Astrocyte (in vitro differentiated cells and primary cell): ENCODE measurements at regions not wholly inside any gene's neighbourhood (a gene's known extent, or its start where the extent isn't known, plus 50 kb on each side); places are given as distances from the start of the nearest gene placed in this dataset.

Experiments used
- DNase-seq: peaks from one replicate; pipeline ENCODE4 v3.0.0-alpha.2; 2010; ENCODE audit warnings: low read depth
- FAIRE-seq: peaks from 2 replicates; lab custom pipeline; 2011; peaks lifted over from hg19 to GRCh38; lab: Jason Lieb, UNC
- H2AFZ ChIP-seq: 2 replicates; pipeline ENCODE4 v1.6.0; 2012; ENCODE audit warnings: low read depth, low read length, inconsistent platforms
- H3K27ac ChIP-seq: 2 replicates; pipeline ENCODE4 v1.5.1; 2011; ENCODE audit warnings: low read depth, low read length, inconsistent platforms
- H3K27me3 ChIP-seq: 2 replicates; pipeline ENCODE4 v1.6.0; 2011; ENCODE audit warnings: low read length, inconsistent platforms; ENCODE audit not compliant: insufficient read depth
- H3K36me3 ChIP-seq: 2 replicates; pipeline ENCODE4 v1.5.1; 2011; ENCODE audit warnings: low read length, inconsistent platforms; ENCODE audit not compliant: insufficient read depth
- H3K4me1 ChIP-seq: 2 replicates; pipeline ENCODE4 v1.5.1; 2011; ENCODE audit warnings: low read length, inconsistent platforms; ENCODE audit not compliant: insufficient read depth
- H3K4me2 ChIP-seq: 2 replicates; pipeline ENCODE4 v1.6.0; 2012; ENCODE audit warnings: low read length, inconsistent platforms
- H3K4me3 ChIP-seq: 2 replicates; pipeline ENCODE4 v1.5.1; 2011; ENCODE audit warnings: low read depth, mild to moderate bottlenecking, low read length, inconsistent platforms; ENCODE audit not compliant: insufficient read depth
- H3K79me2 ChIP-seq: 2 replicates; pipeline ENCODE4 v1.6.0; 2012; ENCODE audit warnings: mild to moderate bottlenecking, low read length, inconsistent platforms; ENCODE audit not compliant: insufficient read depth
- H3K9ac ChIP-seq: 2 replicates; pipeline ENCODE4 v1.6.0; 2012; ENCODE audit warnings: mild to moderate bottlenecking, low read length, inconsistent platforms
- H3K9me3 ChIP-seq: 2 replicates; pipeline ENCODE4 v1.5.1; 2012; ENCODE audit warnings: low read depth, mild to moderate bottlenecking, low read length, inconsistent platforms; ENCODE audit not compliant: insufficient read depth
- H4K20me1 ChIP-seq: 2 replicates; pipeline ENCODE4 v1.6.0; 2012; ENCODE audit warnings: low read length, inconsistent platforms; ENCODE audit not compliant: insufficient read depth
- H3K27ac Mint-ChIP-seq: one replicate; pipeline ENCODE4 v1.8.0; 2021; ENCODE audit warnings: mild to moderate bottlenecking, mixed read lengths; ENCODE audit not compliant: unreplicated experiment
- H3K27me3 Mint-ChIP-seq: one replicate; pipeline ENCODE4 v1.8.0; 2021; ENCODE audit warnings: low read depth, mixed read lengths; ENCODE audit not compliant: unreplicated experiment
- H3K36me3 Mint-ChIP-seq: one replicate; pipeline ENCODE4 v1.8.0; 2021; ENCODE audit warnings: low read depth, mixed read lengths; ENCODE audit not compliant: unreplicated experiment
- H3K4me1 Mint-ChIP-seq: one replicate; pipeline ENCODE4 v1.8.0; 2021; ENCODE audit warnings: low read depth, mixed read lengths; ENCODE audit not compliant: unreplicated experiment
- H3K4me3 Mint-ChIP-seq: one replicate; pipeline ENCODE4 v1.8.0; 2021; ENCODE audit warnings: mild to moderate bottlenecking, moderate library complexity, mixed read lengths; ENCODE audit not compliant: unreplicated experiment
- H3K9me3 Mint-ChIP-seq: one replicate; pipeline ENCODE4 v1.8.0; 2021; ENCODE audit warnings: mild to moderate bottlenecking, mixed read lengths; ENCODE audit not compliant: unreplicated experiment
- EZH2 ChIP-seq: IDR thresholded peaks from 2 replicates; pipeline ENCODE4 v1.6.1; 2012; ENCODE audit warnings: mild to moderate bottlenecking, low read length, inconsistent platforms; ENCODE audit not compliant: insufficient read depth
- TF ChIP-seq, protein P1 (sequence below): IDR thresholded peaks from 2 replicates; pipeline ENCODE4 v1.5.1; 2011; ENCODE audit warnings: low read depth, mild to moderate bottlenecking, inconsistent platforms, low read length, moderate library complexity; ENCODE audit not compliant: insufficient read depth

DNA sequence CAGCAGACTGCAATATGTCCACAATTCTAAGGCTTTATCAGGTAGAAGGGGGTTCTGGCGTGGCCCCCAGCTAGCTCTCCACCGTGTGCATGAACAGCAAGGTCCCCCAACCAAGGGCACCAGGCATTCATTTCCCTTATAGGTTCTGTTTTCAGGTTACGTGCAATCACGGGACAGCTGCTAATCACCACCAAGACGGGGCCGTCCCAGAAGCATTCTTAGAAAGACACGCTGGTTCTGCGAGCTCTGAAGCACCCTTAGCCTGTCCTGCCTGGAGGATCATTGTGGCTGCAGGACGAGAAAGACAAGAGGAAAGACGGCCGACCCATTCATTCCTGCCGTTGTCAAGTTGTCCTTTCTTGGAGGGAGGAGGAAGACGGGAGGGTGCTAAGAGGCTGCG is 302.9 kb downstream of the SOX9 start:
- Histone ChIP-seq H3K4me3 (peak overlapping the region; percentile 0), H3K36me3 (peaks cover 4% of the 10 kb centered on the region), H3K4me2 (peak overlapping the region; percentile 75), H4K20me1 (peaks cover under 1% of the 10 kb centered on the region), H3K9me3 (no peaks in the 10 kb centered on the region), H3K4me1 (peaks cover 42% of the 10 kb centered on the region), H3K27me3 (no peaks in the 10 kb centered on the region), H3K9ac (peak overlapping the region; percentile 76), H3K27ac (peak overlapping the region; percentile 94), H2AFZ (no peak overlapping the region), H3K79me2 (peaks cover 41% of the 10 kb centered on the region)
- TF ChIP-seq, protein P1, sequence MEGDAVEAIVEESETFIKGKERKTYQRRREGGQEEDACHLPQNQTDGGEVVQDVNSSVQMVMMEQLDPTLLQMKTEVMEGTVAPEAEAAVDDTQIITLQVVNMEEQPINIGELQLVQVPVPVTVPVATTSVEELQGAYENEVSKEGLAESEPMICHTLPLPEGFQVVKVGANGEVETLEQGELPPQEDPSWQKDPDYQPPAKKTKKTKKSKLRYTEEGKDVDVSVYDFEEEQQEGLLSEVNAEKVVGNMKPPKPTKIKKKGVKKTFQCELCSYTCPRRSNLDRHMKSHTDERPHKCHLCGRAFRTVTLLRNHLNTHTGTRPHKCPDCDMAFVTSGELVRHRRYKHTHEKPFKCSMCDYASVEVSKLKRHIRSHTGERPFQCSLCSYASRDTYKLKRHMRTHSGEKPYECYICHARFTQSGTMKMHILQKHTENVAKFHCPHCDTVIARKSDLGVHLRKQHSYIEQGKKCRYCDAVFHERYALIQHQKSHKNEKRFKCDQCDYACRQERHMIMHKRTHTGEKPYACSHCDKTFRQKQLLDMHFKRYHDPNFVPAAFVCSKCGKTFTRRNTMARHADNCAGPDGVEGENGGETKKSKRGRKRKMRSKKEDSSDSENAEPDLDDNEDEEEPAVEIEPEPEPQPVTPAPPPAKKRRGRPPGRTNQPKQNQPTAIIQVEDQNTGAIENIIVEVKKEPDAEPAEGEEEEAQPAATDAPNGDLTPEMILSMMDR: no peak
- no peak for TF ChIP-seq EZH2
- Mint-ChIP-seq H3K27ac (no peak overlapping the region), H3K4me3 (no peak overlapping the region), H3K27me3 (no peaks in the 10 kb centered on the region), H3K9me3 (peaks cover 2% of the 10 kb centered on the region), H3K4me1 (peaks cover 58% of the 10 kb centered on the region), H3K36me3 (peaks cover 7% of the 10 kb centered on the region)
- FAIRE-seq (no peak), DNase-seq (no peak)

GRCh38 chr17:72424505-72425117 is 303.8 kb downstream of the SOX9 start:
- FAIRE-seq (no peak), DNase-seq (no peak)
- Mint-ChIP-seq H3K4me3 (peak overlapping the region; percentile 77), H3K4me1 (peaks cover 66% of the 10 kb centered on the region), H3K27ac (no peak overlapping the region), H3K9me3 (no peaks in the 10 kb centered on the region), H3K36me3 (peaks cover 4% of the 10 kb centered on the region), H3K27me3 (no peaks in the 10 kb centered on the region)
- H3K4me2 ChIP-seq: no peak overlapping the region
- H3K79me2 ChIP-seq: peaks cover 40% of the 10 kb centered on the region
- H3K27me3 ChIP-seq: no peaks in the 10 kb centered on the region
- no peaks in the 10 kb centered on the region for H3K9me3 ChIP-seq
- H3K36me3 ChIP-seq: no peaks in the 10 kb centered on the region
- no peak overlapping the region for H3K4me3 ChIP-seq
- no peak overlapping the region for H3K27ac ChIP-seq
- peaks cover 40% of the 10 kb centered on the region for H3K4me1 ChIP-seq
- H4K20me1 ChIP-seq: peaks cover 10% of the 10 kb centered on the region
- H2AFZ ChIP-seq: no peak overlapping the region
- TF ChIP-seq, protein P1: no peak
- no peak for TF ChIP-seq EZH2
- H3K9ac ChIP-seq: no peak overlapping the region

- TF ChIP-seq, protein P1: no peak
- no peak for TF ChIP-seq EZH2
- DNase-seq: no peak
- Histone ChIP-seq H3K79me2 (peaks cover 46% of the 10 kb centered on the region), H3K9ac (no peak overlapping the region), H3K4me1 (peaks cover 33% of the 10 kb centered on the region), H3K9me3 (no peaks in the 10 kb centered on the region), H3K27me3 (no peaks in the 10 kb centered on the region), H4K20me1 (peaks cover 16% of the 10 kb centered on the region), H2AFZ (no peak overlapping the region), H3K4me3 (no peak overlapping the region), H3K36me3 (no peaks in the 10 kb centered on the region), H3K27ac (no peak overlapping the region), H3K4me2 (no peak overlapping the region)
- Mint-ChIP-seq H3K4me1 (peaks cover 61% of the 10 kb centered on the region), H3K27ac (no peak overlapping the region), H3K4me3 (no peak overlapping the region), H3K27me3 (no peaks in the 10 kb centered on the region), H3K36me3 (peaks cover 4% of the 10 kb centered on the region), H3K9me3 (no peaks in the 10 kb centered on the region)
- FAIRE-seq: no peak
Measured at GRCh38 chr17:72425133-72425793, 304.4 kb downstream of the SOX9 start.
